Activated CD4-positive, alpha-beta memory T cell treated with anti-CD3 and anti-CD28 coated beads, Interleukin-2, amount 10 ng/mL, durations not matched to agents 7 days and 5 days (primary cell): ENCODE measurements at regions not wholly inside any gene's neighbourhood (a gene's known extent, or its start where the extent isn't known, plus 50 kb on each side); places are given as distances from the start of the nearest gene placed in this dataset.

ENCODE experiments used
- CTCF ChIA-PET: fragments of 350-600 bp; sonication (Branson Sonifier 250); formaldehyde crosslinking; loops from one replicate; lab custom pipeline; 2021; ENCODE audit warnings: antibody characterized with exemption, inconsistent platforms; lab: Charles Lee
- POLR2A ChIA-PET: fragments of 350-600 bp; sonication (Branson Sonifier 250); formaldehyde crosslinking; loops from one replicate; lab custom pipeline; 2021; ENCODE audit warnings: antibody characterized with exemption; lab: Charles Lee
- DNase-seq: peaks from one replicate; pipeline ENCODE4 v3.0.0-alpha.2; 2020
- H3K27ac Mint-ChIP-seq: one replicate; pipeline ENCODE4 v1.8.0; 2021; ENCODE audit warnings: mild to moderate bottlenecking, mixed read lengths
- H3K27me3 Mint-ChIP-seq: one replicate; pipeline ENCODE4 v1.8.0; 2021; ENCODE audit warnings: mixed read lengths
- H3K36me3 Mint-ChIP-seq: one replicate; pipeline ENCODE4 v1.8.0; 2021; ENCODE audit warnings: low read depth, mixed read lengths
- H3K4me1 Mint-ChIP-seq: one replicate; pipeline ENCODE4 v1.8.0; 2021; ENCODE audit warnings: mixed read lengths
- H3K4me3 Mint-ChIP-seq: one replicate; pipeline ENCODE4 v1.8.0; 2021; ENCODE audit warnings: mild to moderate bottlenecking, mixed read lengths
- H3K9me3 Mint-ChIP-seq: one replicate; pipeline ENCODE4 v1.8.0; 2021; ENCODE audit warnings: mixed read lengths

- Mint-ChIP-seq H3K27ac (no peak overlapping the region), H3K36me3 (no peaks in the 10 kb centered on the region), H3K4me1 (no peaks in the 10 kb centered on the region), H3K4me3 (no peak overlapping the region), H3K9me3 (no peaks in the 10 kb centered on the region), H3K27me3 (no peaks in the 10 kb centered on the region)
- no peak for DNase-seq
- POLR2A ChIA-PET, result no interaction called here
- CTCF ChIA-PET, result no interaction called here
Observed at GRCh38 chr5:5573798-5574380, 151.4 kb downstream of the ICE1 start.

GRCh38 chr5:5572976-5573797 lies 150.7 kb downstream of the ICE1 start:
- Mint-ChIP-seq H3K36me3 (no peaks in the 10 kb centered on the region), H3K9me3 (no peaks in the 10 kb centered on the region), H3K4me3 (no peak overlapping the region), H3K27me3 (no peaks in the 10 kb centered on the region), H3K27ac (no peak overlapping the region), H3K4me1 (no peaks in the 10 kb centered on the region)
- no peak for DNase-seq
- ChIA-PET POLR2A (no interaction called here), CTCF (no interaction called here)

GRCh38 chr5:5572010-5572865 lies 149.8 kb downstream of the ICE1 start:
- Mint-ChIP-seq H3K9me3 (no peaks in the 10 kb centered on the region), H3K27me3 (no peaks in the 10 kb centered on the region), H3K27ac (no peak overlapping the region), H3K36me3 (no peaks in the 10 kb centered on the region), H3K4me3 (no peak overlapping the region), H3K4me1 (no peaks in the 10 kb centered on the region)
- ChIA-PET POLR2A (no interaction called here), CTCF (interaction anchor here (0.7 kb wide), 1 partner anchor 1186 kb away, joined by 6 read pairs; no protein-coding TSS in a partner anchor)
- no peak for DNase-seq

GRCh38 chr5:5570646-5571045 lies 148.2 kb downstream of the ICE1 start:
- Mint-ChIP-seq H3K4me1 (no peaks in the 10 kb centered on the region), H3K27ac (no peak overlapping the region), H3K36me3 (no peaks in the 10 kb centered on the region), H3K4me3 (no peak overlapping the region), H3K9me3 (no peaks in the 10 kb centered on the region), H3K27me3 (no peaks in the 10 kb centered on the region)
- ChIA-PET POLR2A (no interaction called here), CTCF (no interaction called here)
- DNase-seq, result no peak

- Mint-ChIP-seq H3K4me3 (no peak overlapping the region), H3K36me3 (no peaks in the 10 kb centered on the region), H3K27me3 (peaks cover 2% of the 10 kb centered on the region), H3K4me1 (no peaks in the 10 kb centered on the region), H3K27ac (no peak overlapping the region), H3K9me3 (no peaks in the 10 kb centered on the region)
- ChIA-PET CTCF (no interaction called here), POLR2A (no interaction called here)
- no peak for DNase-seq
Observed at GRCh38 chr5:5564898-5565297, 142.4 kb downstream of the ICE1 start.

GRCh38 chr5:5560016-5560415 lies 137.5 kb downstream of the ICE1 start:
- no peaks in the 10 kb centered on the region for H3K36me3 Mint-ChIP-seq
- ChIA-PET POLR2A (no interaction called here), CTCF (no interaction called here)
- no peaks in the 10 kb centered on the region for H3K9me3 Mint-ChIP-seq
- H3K27me3 Mint-ChIP-seq, result peaks cover 4% of the 10 kb centered on the region
- no peak overlapping the region for H3K4me3 Mint-ChIP-seq
- H3K27ac Mint-ChIP-seq, result no peak overlapping the region
- no peaks in the 10 kb centered on the region for H3K4me1 Mint-ChIP-seq
- no peak for DNase-seq

- ChIA-PET POLR2A (no interaction called here), CTCF (no interaction called here)
- peaks cover 4% of the 10 kb centered on the region for H3K27me3 Mint-ChIP-seq
- H3K36me3 Mint-ChIP-seq, result no peaks in the 10 kb centered on the region
- no peak overlapping the region for H3K27ac Mint-ChIP-seq
- no peak overlapping the region for H3K4me3 Mint-ChIP-seq
- DNase-seq, result no peak
- no peaks in the 10 kb centered on the region for H3K4me1 Mint-ChIP-seq
- no peaks in the 10 kb centered on the region for H3K9me3 Mint-ChIP-seq
Observed at GRCh38 chr5:5558638-5559527, 136.4 kb downstream of the ICE1 start.

- H3K4me3 Mint-ChIP-seq, result no peak overlapping the region
- H3K27ac Mint-ChIP-seq, result no peak overlapping the region
- peaks cover 4% of the 10 kb centered on the region for H3K27me3 Mint-ChIP-seq
- no peaks in the 10 kb centered on the region for H3K9me3 Mint-ChIP-seq
- DNase-seq, result no peak
- no peaks in the 10 kb centered on the region for H3K36me3 Mint-ChIP-seq
- POLR2A ChIA-PET, result no interaction called here
- H3K4me1 Mint-ChIP-seq, result no peaks in the 10 kb centered on the region
- CTCF ChIA-PET, result no interaction called here
Observed at GRCh38 chr5:5558102-5558501, 135.6 kb downstream of the ICE1 start.

- no peaks in the 10 kb centered on the region for H3K9me3 Mint-ChIP-seq
- no peak for DNase-seq
- ChIA-PET POLR2A (no interaction called here), CTCF (no interaction called here)
- H3K36me3 Mint-ChIP-seq, result no peaks in the 10 kb centered on the region
- H3K4me1 Mint-ChIP-seq, result no peaks in the 10 kb centered on the region
- no peak overlapping the region for H3K27ac Mint-ChIP-seq
- no peaks in the 10 kb centered on the region for H3K27me3 Mint-ChIP-seq
- no peak overlapping the region for H3K4me3 Mint-ChIP-seq
Observed at GRCh38 chr5:5551499-5551898, 129.0 kb downstream of the ICE1 start.

- CTCF ChIA-PET, result no interaction called here
- no peak overlapping the region for H3K4me3 Mint-ChIP-seq
- H3K9me3 Mint-ChIP-seq, result no peaks in the 10 kb centered on the region
Observed at GRCh38 chr5:5546408-5546807, 123.9 kb downstream of the ICE1 start.

GRCh38 chr5:5544094-5544663 lies 121.7 kb downstream of the ICE1 start:
- Mint-ChIP-seq H3K4me3 (no peak overlapping the region), H3K9me3 (no peaks in the 10 kb centered on the region), H3K36me3 (no peaks in the 10 kb centered on the region), H3K4me1 (no peaks in the 10 kb centered on the region), H3K27ac (no peak overlapping the region), H3K27me3 (peaks cover 6% of the 10 kb centered on the region)
- DNase-seq, result no peak
- CTCF ChIA-PET, result no interaction called here
- POLR2A ChIA-PET, result no interaction called here

More at GRCh38 chr5:5546408-5546807, 123.9 kb downstream of the ICE1 start:
- peaks cover 4% of the 10 kb centered on the region for H3K27me3 Mint-ChIP-seq
- no peak overlapping the region for H3K27ac Mint-ChIP-seq
- POLR2A ChIA-PET, result no interaction called here
- H3K36me3 Mint-ChIP-seq, result no peaks in the 10 kb centered on the region
- no peaks in the 10 kb centered on the region for H3K4me1 Mint-ChIP-seq
- DNase-seq, result no peak

- no peak overlapping the region for H3K27ac Mint-ChIP-seq
- ChIA-PET POLR2A (no interaction called here), CTCF (no interaction called here)
- no peak overlapping the region for H3K4me3 Mint-ChIP-seq
- no peaks in the 10 kb centered on the region for H3K4me1 Mint-ChIP-seq
- no peaks in the 10 kb centered on the region for H3K9me3 Mint-ChIP-seq
- DNase-seq, result no peak
- peaks cover 6% of the 10 kb centered on the region for H3K27me3 Mint-ChIP-seq
- H3K36me3 Mint-ChIP-seq, result no peaks in the 10 kb centered on the region
Observed at GRCh38 chr5:5542654-5543053, 120.2 kb downstream of the ICE1 start.
